Superior temporal gyrus (tissue), 1 donor: ENCODE measurements at regions not wholly inside any gene's neighbourhood (a gene's known extent, or its start where the extent isn't known, plus 50 kb on each side); places are given as distances from the start of the nearest gene placed in this dataset.

Experiments used
- DNase-seq: peaks from one replicate; pipeline ENCODE4 v3.0.0-alpha.2; 2016; ENCODE audit errors: extremely low spot score

- DNase-seq = no peak
These were observed 786.9 kb downstream of the CDY1 start for GRCh38 chrY:26408671-26409328.

GRCh38 chrY:26409329-26409712, 787.4 kb downstream of the CDY1 start:
- no peak for DNase-seq
